Activated naive CD4-positive, alpha-beta T cell treated with anti-CD3 and anti-CD28 coated beads for 36 hours (primary cell): ENCODE measurements at regions not wholly inside any gene's neighbourhood (a gene's known extent, or its start where the extent isn't known, plus 50 kb on each side); places are given as distances from the start of the nearest gene placed in this dataset.
"Not testable (repeated sequence)": the region's sequence is repeated elsewhere in the genome, so short reads cannot be mapped to it uniquely, and the experiment has no call there.

Experiments
- CTCF ChIA-PET: fragments of 350-600 bp; sonication (Branson Sonifier 250); formaldehyde crosslinking; loops from one replicate; lab custom pipeline; 2021; ENCODE audit warnings: antibody characterized with exemption; lab: Charles Lee
- DNase-seq: peaks from one replicate; pipeline ENCODE4 v3.0.0-alpha.2; 2020
- H3K27ac Mint-ChIP-seq: one replicate; pipeline ENCODE4 v1.8.0; 2021; ENCODE audit warnings: mild to moderate bottlenecking, mixed read lengths
- H3K27me3 Mint-ChIP-seq: one replicate; pipeline ENCODE4 v1.8.0; 2021; ENCODE audit warnings: low read depth, mixed read lengths
- H3K36me3 Mint-ChIP-seq: one replicate; pipeline ENCODE4 v1.8.0; 2021; ENCODE audit warnings: low read depth, mixed read lengths
- H3K4me1 Mint-ChIP-seq: one replicate; pipeline ENCODE4 v1.8.0; 2021; ENCODE audit warnings: low read depth, mixed read lengths
- H3K4me3 Mint-ChIP-seq: one replicate; pipeline ENCODE4 v1.8.0; 2021; ENCODE audit warnings: mild to moderate bottlenecking, moderate library complexity, mixed read lengths
- H3K9me3 Mint-ChIP-seq: one replicate; pipeline ENCODE4 v1.8.0; 2021; ENCODE audit warnings: mixed read lengths
- intact Hi-C: fragments of 100-400 bp; cut with micrococcal nuclease; formaldehyde crosslinking; loops from one replicate; pipeline ENCODE4 v1.15.1; 2023

DNA sequence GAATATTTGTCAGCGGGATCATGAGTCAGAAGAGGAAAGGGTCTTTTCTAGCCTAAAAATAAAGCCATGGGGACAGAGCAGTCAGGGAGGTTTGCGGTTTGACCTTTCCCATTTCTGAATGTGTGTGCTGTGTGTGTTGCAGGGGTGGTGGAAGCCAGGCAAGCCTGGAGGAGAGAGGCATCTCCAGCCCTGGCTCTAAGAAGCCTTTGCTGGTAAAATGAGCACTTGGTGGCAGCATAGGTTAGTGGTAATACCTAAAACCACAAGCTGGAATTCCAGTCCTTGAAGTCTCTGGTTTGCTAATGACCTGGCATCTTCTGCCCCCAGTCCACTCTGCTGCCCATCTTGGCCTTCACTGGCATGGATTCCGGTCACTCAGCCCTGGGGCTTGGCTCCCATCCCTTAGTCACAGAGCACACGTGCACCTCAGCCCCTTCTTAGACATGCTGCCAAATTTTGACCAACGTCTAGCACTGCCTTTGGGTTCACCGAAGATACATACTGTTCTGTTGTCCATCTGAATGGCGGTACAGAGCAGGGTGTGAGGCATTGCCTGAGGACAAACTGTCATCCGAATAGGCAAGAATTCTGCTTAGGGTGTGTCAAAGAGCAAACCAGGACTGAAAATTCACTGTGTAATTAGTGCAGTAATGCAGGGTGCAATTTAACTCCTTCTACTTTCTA is 52.7 kb downstream of the KCNA5 start:
- Mint-ChIP-seq H3K4me3 (no peak overlapping the region), H3K27me3 (peaks cover 5% of the 10 kb centered on the region), H3K27ac (no peak overlapping the region), H3K36me3 (no peaks in the 10 kb centered on the region), H3K9me3 (no peaks in the 10 kb centered on the region), H3K4me1 (no peaks in the 10 kb centered on the region)
- no peak for DNase-seq
- CTCF ChIA-PET, result no interaction called here
- intact Hi-C loops, result no loop called here

DNA sequence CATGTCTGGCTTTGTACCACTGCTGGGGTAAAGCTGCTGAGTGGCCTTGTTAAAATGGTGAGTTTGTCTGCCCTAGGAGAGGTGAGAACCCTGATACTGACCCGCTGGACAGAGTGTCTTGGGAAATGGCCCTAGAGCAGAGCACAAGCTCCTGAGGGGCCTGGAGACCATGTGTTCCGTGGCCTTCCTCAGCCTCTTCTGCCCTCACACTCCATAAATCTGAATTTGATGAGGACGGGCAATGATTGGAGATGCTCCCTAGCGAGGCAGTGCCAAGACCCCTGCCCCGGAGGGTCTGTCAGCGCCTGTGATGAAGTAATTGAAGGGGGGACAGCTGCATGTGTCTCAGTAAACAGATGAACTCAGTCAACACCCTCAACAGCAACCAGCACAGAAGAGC is 54.1 kb downstream of the KCNA5 start:
- CTCF ChIA-PET, result interaction anchor here (0.8 kb wide), 1 partner anchor 438 kb away, joined by 3 read pairs; no protein-coding TSS in a partner anchor
- Mint-ChIP-seq H3K4me1 (no peaks in the 10 kb centered on the region), H3K27ac (no peak overlapping the region), H3K9me3 (no peaks in the 10 kb centered on the region), H3K36me3 (no peaks in the 10 kb centered on the region), H3K4me3 (no peak overlapping the region), H3K27me3 (peaks cover 5% of the 10 kb centered on the region)
- DNase-seq, result no peak
- intact Hi-C loops, result no loop called here

DNA sequence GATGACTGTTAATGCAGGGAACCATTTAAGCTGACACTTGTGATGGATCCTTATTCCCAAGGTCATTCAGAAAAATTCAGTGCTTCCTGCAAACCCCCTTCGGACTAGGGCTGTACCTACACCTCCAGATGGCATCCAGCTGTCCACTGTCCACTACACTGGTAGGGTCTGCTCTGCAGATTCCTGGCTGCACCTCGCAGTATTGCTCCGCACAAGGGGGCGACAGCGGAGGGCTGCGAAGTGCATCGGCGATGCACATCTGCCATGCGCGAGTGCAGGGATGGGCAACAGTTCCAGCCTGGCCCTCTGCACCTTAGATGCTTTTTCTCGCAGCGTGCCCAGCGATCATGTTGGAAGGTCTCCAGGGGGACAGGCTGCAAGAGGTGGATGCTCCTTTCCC is 55.5 kb downstream of the KCNA5 start:
- CTCF ChIA-PET, result interaction anchor here (1.0 kb wide), 1 partner anchor 78 kb away, joined by 3 read pairs; no protein-coding TSS in a partner anchor
- Mint-ChIP-seq H3K9me3 (no peaks in the 10 kb centered on the region), H3K36me3 (no peaks in the 10 kb centered on the region), H3K27me3 (peaks cover 5% of the 10 kb centered on the region), H3K4me1 (no peaks in the 10 kb centered on the region), H3K4me3 (no peak overlapping the region), H3K27ac (no peak overlapping the region)
- DNase-seq, result no peak
- intact Hi-C loops, result no loop called here

DNA sequence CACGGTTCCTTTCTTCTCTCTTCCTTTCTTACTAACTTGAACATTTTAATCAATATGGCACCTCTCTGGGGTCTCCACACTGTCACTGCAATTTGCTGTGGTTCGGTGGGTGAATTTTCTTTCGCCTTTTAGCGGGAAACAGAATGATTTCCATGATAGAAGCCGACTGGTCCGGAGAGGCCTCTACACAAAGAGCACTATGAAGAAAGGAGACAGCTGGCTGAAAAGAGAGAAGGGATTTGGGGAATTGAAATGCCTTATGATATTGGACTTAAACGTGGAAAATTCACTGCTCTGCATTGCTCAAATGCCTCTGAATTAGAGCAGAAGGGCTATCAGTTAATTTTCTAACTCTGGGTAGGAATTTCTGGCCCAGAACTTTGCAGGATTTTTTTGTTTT is 55.9 kb downstream of the KCNA5 start:
- intact Hi-C loops, result no loop called here
- no peak overlapping the region for H3K4me3 Mint-ChIP-seq
- H3K27ac Mint-ChIP-seq, result no peak overlapping the region
- no peaks in the 10 kb centered on the region for H3K4me1 Mint-ChIP-seq
- CTCF ChIA-PET, result no interaction called here
- H3K9me3 Mint-ChIP-seq, result no peaks in the 10 kb centered on the region
- no peak for DNase-seq
- H3K36me3 Mint-ChIP-seq, result no peaks in the 10 kb centered on the region
- H3K27me3 Mint-ChIP-seq, result peaks cover 5% of the 10 kb centered on the region

DNA sequence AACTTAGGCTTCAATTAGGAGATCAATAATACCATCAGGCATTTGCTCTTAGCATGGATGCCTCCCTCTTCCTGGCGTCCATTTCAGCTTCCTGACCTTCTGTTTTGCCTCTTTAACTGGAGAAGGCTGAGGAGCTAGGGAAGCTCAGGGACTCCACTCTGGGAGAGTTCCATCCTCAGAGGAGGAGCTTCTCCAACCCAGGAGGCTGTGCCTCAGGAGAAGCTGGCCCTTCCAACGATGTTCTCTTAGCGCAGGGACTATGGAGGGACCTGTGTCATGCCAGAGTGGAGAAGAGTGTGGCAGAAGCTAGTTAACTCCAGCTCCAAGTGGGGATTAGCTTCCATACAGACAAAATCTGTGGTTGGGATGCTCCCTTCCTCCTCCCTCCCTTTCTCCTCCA is 58.0 kb downstream of the KCNA5 start:
- Mint-ChIP-seq H3K9me3 (no peaks in the 10 kb centered on the region), H3K27ac (no peak overlapping the region), H3K27me3 (peaks cover 3% of the 10 kb centered on the region), H3K4me1 (no peaks in the 10 kb centered on the region), H3K36me3 (no peaks in the 10 kb centered on the region), H3K4me3 (no peak overlapping the region)
- intact Hi-C loops, result no loop called here
- DNase-seq, result no peak
- CTCF ChIA-PET, result interaction anchor here (0.7 to 1.0 kb wide), 2 partner anchors 82 to 276 kb away, joined by 3 read pairs; no protein-coding TSS in a partner anchor

DNA sequence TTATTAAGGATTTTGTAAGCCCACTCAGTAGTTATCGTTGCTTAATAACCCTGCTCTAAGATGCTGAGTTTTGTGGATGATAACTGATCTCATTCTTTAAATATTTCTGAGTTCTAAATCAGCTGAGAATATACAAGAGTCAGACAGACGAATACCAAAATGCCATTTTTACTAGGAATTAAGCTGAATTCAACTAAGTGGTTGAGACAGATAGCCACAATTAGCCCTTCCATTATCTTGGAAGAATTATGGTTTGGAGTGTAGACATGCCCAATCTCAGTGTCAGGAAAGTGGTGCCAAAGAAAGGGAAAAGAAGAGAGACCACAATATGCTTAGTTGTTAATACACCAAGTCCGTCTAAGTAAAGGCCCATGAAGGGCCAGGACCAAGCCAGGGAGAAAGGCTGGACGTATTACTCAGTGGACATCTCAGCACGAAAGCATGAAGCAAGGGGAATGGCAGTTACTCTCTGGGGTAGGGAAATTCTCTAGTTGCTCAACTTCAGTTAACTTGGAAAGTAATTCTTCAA is 58.6 kb downstream of the KCNA5 start:
- CTCF ChIA-PET, result no interaction called here
- Mint-ChIP-seq H3K27ac (no peak overlapping the region), H3K27me3 (peaks cover 5% of the 10 kb centered on the region), H3K4me1 (no peaks in the 10 kb centered on the region), H3K4me3 (no peak overlapping the region), H3K9me3 (no peaks in the 10 kb centered on the region), H3K36me3 (no peaks in the 10 kb centered on the region)
- intact Hi-C loops, result no loop called here
- no peak for DNase-seq

DNA sequence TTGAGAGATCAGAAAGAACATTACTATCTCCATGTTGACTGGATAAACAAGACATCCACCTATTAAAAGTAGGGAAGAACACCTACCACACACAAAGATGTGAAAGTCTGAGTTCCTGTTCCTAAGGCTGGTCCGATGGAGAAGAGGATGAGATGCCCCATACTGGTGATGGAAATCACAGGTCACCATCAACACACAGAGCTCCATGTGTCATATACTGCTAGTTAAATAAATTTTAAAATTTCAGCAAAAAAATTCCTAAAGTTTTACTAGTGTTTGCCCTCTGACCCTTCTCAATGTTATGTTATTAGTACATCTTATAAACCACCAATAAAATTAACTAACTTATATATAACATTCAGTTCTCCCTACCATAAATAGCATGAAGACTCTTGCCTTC is 59.1 kb downstream of the KCNA5 start:
- Mint-ChIP-seq H3K27me3 (peaks cover 5% of the 10 kb centered on the region), H3K4me3 (no peak overlapping the region), H3K4me1 (no peaks in the 10 kb centered on the region), H3K36me3 (no peaks in the 10 kb centered on the region), H3K27ac (no peak overlapping the region), H3K9me3 (no peaks in the 10 kb centered on the region)
- intact Hi-C loops, result no loop called here
- CTCF ChIA-PET, result no interaction called here
- DNase-seq, result no peak

DNA sequence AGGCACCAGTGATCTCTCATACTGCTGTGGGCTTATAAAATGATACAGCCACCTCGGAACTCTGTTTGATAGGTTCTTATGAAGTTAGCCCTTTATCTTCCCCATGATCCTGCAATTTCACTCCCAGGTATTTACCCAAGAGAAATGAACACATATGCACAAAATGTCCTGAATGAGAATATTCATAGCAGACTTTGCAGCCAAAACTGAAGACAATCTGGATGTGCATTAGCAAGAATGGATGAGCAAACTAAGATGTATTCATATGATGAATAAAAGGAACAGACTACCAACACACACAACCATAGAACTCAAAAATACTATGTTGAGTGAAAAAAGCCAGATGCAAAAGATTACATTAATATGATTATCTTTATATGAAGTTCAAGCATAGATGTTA is 66.7 kb downstream of the KCNA5 start:
- CTCF ChIA-PET, result interaction anchor here (1.0 kb wide), 1 partner anchor 89 kb away, joined by 3 read pairs; no protein-coding TSS in a partner anchor
- Mint-ChIP-seq H3K4me3 (no peak overlapping the region), H3K27ac (no peak overlapping the region), H3K36me3 (no peaks in the 10 kb centered on the region), H3K4me1 (no peaks in the 10 kb centered on the region), H3K27me3 (peaks cover 23% of the 10 kb centered on the region), H3K9me3 (no peaks in the 10 kb centered on the region)
- intact Hi-C loops, result no loop called here
- DNase-seq, result no peak

DNA sequence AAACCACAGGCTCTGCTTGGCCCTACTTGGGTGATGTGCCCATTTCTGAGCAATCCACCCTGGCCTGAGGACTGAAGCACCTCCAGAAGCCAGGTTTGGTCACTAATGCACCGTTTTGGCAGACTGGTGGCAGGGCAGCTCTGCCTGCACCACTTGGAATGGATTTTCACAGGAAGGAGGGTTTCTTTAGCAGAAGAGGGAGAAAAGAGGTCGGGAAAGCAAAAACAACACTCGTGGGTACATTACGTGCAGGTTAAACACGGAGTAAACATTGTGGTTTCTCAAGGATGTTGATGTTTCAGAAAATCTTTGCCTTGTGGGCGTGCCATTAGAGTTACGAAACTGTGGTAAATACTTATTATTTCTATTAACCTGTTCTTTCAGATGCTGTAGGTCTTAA is 70.8 kb downstream of the KCNA5 start:
- H3K4me3 Mint-ChIP-seq, result no peak overlapping the region
- no peaks in the 10 kb centered on the region for H3K4me1 Mint-ChIP-seq
- CTCF ChIA-PET, result interaction anchor here (0.5 kb wide), 1 partner anchor 86 kb away, joined by 3 read pairs; no protein-coding TSS in a partner anchor
- peaks cover 15% of the 10 kb centered on the region for H3K27me3 Mint-ChIP-seq
- DNase-seq, result no peak
- no peaks in the 10 kb centered on the region for H3K36me3 Mint-ChIP-seq
- H3K27ac Mint-ChIP-seq, result no peak overlapping the region
- intact Hi-C loops, result no loop called here
- H3K9me3 Mint-ChIP-seq, result no peaks in the 10 kb centered on the region

DNA sequence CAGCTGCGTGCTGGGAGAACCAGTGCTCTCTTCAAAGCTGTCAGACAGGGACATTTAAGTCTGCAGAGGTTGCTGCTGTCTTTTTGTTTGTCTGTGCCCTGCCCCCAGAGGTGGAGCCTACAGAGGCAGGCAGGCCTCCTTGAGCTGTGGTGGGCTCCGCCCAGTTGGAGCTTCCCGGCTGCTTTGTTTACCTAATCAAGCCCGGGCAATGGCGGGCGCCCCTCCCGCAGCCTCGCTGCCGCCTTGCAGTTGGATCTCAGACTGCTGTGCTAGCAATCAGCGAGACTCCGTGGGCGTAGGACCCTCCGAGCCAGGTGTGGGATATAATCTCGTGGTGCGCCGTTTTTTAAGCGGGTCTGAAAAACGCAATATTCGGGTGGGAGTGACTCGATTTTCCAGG is 78.1 kb downstream of the KCNA5 start:
- H3K36me3 Mint-ChIP-seq, DNase-seq, H3K27ac Mint-ChIP-seq, H3K27me3 Mint-ChIP-seq, H3K9me3 Mint-ChIP-seq, intact Hi-C loops, CTCF ChIA-PET, H3K4me1 Mint-ChIP-seq, H3K4me3 Mint-ChIP-seq: not testable (repeated sequence)

DNA sequence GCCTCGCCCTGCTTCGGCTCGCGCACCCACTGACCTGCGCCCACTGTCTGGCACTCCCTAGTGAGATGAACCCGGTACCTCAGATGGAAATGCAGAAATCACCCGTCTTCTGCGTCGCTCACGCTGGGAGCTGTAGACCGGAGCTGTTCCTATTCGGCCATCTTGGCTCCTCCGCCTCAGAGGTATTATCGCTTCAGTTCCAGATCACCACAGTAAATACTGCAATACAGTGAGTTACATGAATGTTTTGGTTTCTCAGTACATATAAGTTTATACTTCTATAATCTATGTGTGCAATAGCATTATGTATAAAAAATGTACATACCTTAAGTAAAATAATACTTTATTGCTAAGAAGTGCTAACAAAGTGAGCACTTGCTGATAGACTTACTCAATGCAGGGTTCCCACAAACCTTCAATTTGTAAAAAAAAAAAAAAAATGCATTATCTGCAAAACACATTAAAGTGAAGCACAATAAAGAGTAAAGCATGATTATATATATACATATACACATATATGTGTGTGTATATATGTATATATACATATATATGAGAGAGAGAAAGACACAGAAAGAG is 78.7 kb downstream of the KCNA5 start:
- intact Hi-C loops, H3K27me3 Mint-ChIP-seq, H3K4me1 Mint-ChIP-seq, H3K36me3 Mint-ChIP-seq, CTCF ChIA-PET, DNase-seq, H3K9me3 Mint-ChIP-seq, H3K4me3 Mint-ChIP-seq, H3K27ac Mint-ChIP-seq: not testable (repeated sequence)

DNA sequence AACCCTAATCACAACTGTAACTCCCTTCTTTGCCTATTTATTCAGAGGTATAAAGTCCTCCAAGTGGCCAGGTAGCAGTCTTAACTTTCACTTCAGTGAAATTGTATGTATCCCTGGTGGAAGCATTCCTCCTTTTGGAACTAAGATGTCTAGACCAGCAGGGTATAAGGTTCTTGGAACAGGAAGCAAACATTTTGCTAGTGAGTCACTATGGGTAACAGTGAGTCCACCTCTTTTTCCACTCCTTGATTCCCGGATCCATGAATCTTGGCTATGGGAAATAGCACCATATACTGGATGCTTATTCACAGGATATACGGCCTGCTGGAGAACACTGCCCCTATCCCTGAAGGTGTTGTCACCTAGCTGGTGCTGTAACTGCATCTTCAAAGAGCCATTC is 80.2 kb downstream of the KCNA5 start:
- Mint-ChIP-seq H3K4me3 (no peak overlapping the region), H3K27me3 (peaks cover 2% of the 10 kb centered on the region), H3K4me1 (no peaks in the 10 kb centered on the region), H3K9me3 (no peaks in the 10 kb centered on the region), H3K36me3 (no peaks in the 10 kb centered on the region), H3K27ac (no peak overlapping the region)
- no peak for DNase-seq
- intact Hi-C loops, result no loop called here
- CTCF ChIA-PET, result no interaction called here

DNA sequence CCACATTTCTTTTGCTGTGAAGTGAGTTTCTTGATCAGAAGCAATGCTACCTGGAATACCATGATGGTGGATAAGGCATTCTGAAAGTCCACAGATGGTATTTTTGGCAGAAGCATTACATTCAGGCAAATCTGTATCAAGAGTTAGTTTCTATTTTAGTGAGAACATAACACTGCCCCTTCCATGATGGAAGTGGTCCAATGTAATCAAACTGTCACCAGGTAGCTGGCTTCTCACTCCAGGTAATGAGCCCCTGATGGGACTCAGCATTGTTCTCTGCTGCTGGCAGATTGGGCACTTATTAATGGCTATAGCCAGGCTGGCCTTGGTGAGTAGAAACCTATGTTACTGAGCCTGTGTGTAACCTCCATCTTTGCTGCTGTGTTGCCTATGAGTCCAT is 80.7 kb downstream of the KCNA5 start:
- intact Hi-C loops, result no loop called here
- CTCF ChIA-PET, result no interaction called here
- Mint-ChIP-seq H3K36me3 (no peaks in the 10 kb centered on the region), H3K4me1 (no peaks in the 10 kb centered on the region), H3K9me3 (no peaks in the 10 kb centered on the region), H3K27me3 (peaks cover 2% of the 10 kb centered on the region), H3K4me3 (no peak overlapping the region), H3K27ac (no peak overlapping the region)
- DNase-seq, result no peak
